Activated naive CD4-positive, alpha-beta T cell treated with anti-CD3 and anti-CD28 coated beads for 36 hours (primary cell): ENCODE measurements at regions not wholly inside any gene's neighbourhood (a gene's known extent, or its start where the extent isn't known, plus 50 kb on each side); places are given as distances from the start of the nearest gene placed in this dataset.
"Not testable (repeated sequence)": the region's sequence is repeated elsewhere in the genome, so short reads cannot be mapped to it uniquely, and the experiment has no call there.

Source experiments
- CTCF ChIA-PET: fragments of 350-600 bp; sonication (Branson Sonifier 250); formaldehyde crosslinking; loops from one replicate; lab custom pipeline; 2021; ENCODE audit warnings: antibody characterized with exemption; lab: Charles Lee
- DNase-seq: peaks from one replicate; pipeline ENCODE4 v3.0.0-alpha.2; 2020
- H3K27ac Mint-ChIP-seq: one replicate; pipeline ENCODE4 v1.8.0; 2021; ENCODE audit warnings: mild to moderate bottlenecking, mixed read lengths
- H3K27me3 Mint-ChIP-seq: one replicate; pipeline ENCODE4 v1.8.0; 2021; ENCODE audit warnings: low read depth, mixed read lengths
- H3K36me3 Mint-ChIP-seq: one replicate; pipeline ENCODE4 v1.8.0; 2021; ENCODE audit warnings: low read depth, mixed read lengths
- H3K4me1 Mint-ChIP-seq: one replicate; pipeline ENCODE4 v1.8.0; 2021; ENCODE audit warnings: low read depth, mixed read lengths
- H3K4me3 Mint-ChIP-seq: one replicate; pipeline ENCODE4 v1.8.0; 2021; ENCODE audit warnings: mild to moderate bottlenecking, moderate library complexity, mixed read lengths
- H3K9me3 Mint-ChIP-seq: one replicate; pipeline ENCODE4 v1.8.0; 2021; ENCODE audit warnings: mixed read lengths
- intact Hi-C: fragments of 100-400 bp; cut with micrococcal nuclease; formaldehyde crosslinking; loops from one replicate; pipeline ENCODE4 v1.15.1; 2023

DNA sequence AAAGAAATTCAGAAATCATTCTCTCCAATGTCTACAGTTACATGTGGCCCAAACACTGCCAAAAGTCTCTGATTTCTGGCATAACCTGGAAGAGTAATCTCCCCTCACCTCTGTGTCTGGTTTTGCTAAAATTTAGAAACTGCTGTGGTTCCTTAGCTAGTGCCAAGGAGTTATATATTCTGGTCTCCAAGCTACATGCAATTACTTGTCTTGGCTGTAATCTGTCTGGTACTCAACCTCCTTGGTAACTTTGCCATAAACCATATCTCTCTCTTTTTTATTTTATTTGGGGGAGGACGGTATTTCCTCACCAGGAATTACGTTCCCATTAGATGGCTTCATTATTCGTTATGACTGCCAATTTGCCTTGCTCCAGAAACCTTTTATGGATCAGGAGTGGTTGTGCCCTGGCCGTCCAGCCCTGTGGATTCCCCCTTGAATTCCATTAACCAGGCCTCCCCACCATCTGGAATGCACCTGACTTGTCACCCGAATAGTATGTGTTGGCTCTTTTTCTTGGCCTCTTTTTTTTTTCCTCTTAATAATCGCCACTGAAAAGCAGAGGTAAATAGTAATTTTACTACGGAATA lies 400.0 kb downstream of the CD83 start:
- Mint-ChIP-seq H3K9me3 (peaks cover 2% of the 10 kb centered on the region), H3K4me1 (peaks cover 3% of the 10 kb centered on the region), H3K27me3 (no peaks in the 10 kb centered on the region), H3K4me3 (no peak overlapping the region), H3K36me3 (no peaks in the 10 kb centered on the region), H3K27ac (no peak overlapping the region)
- intact Hi-C loops: no loop called here
- CTCF ChIA-PET: no interaction called here
- no peak for DNase-seq

DNA sequence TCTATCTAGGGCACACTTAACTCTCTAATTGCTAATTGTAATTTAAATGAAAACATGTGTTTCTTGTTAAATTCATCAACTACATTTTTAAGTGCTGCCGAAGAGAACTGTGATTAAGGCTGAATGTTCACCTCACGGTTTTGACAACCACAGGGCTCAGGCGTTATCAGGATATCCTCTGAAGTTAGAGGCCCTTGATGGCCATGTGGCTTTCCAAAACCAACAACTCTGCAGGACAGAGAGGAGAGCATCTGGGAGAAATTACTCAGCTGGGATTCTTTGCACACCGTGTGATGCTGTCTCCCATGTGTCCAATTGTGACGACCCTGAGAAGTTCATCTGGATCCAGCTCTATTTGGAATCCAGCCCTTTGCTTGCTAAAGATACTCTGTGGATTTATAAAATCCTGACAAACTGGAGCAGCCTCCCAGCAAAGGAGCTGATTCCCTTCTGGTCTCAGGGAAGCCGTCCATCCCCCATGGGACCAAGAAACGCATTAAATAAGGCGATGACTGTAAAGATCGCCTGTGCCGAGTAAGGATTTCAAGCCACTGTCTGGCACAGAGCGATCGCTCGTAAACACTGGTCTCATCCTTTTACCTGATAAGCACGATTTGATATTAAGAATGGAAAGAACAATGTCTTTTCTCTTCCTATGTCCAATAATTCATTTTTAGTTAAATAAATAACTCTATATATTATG lies 401.1 kb downstream of the CD83 start:
- no peak for DNase-seq
- intact Hi-C loops: no loop called here
- Mint-ChIP-seq H3K27me3 (no peaks in the 10 kb centered on the region), H3K36me3 (no peaks in the 10 kb centered on the region), H3K4me1 (peaks cover 2% of the 10 kb centered on the region), H3K4me3 (no peak overlapping the region), H3K9me3 (peaks cover 2% of the 10 kb centered on the region), H3K27ac (no peak overlapping the region)
- CTCF ChIA-PET: interaction anchor here (0.6 to 1.0 kb wide), 2 partner anchors 11 to 193 kb away, joined by 3 to 4 read pairs; no protein-coding TSS in a partner anchor

DNA sequence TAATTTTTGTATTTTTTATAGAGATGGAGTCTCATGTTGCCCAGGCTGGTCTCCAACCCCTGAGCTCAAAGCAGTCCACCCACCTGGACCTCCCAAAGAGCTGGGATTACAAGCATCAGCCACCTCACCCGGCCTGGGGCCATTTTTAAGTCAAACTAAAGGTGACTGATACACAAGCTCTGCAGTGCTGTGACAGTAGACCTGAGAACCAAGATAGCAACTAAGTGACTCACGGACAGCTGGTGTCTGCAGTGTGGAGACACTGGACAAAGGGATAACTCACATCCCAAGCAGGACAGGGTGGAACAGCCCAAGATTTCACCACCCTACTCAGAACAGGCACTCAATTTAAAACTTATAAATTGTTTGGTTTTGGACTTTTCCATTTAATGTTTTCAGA lies 402.5 kb downstream of the CD83 start:
- Mint-ChIP-seq H3K27me3 (no peaks in the 10 kb centered on the region), H3K4me3 (no peak overlapping the region), H3K27ac (no peak overlapping the region), H3K36me3 (no peaks in the 10 kb centered on the region), H3K4me1 (no peaks in the 10 kb centered on the region), H3K9me3 (peaks cover 2% of the 10 kb centered on the region)
- no peak for DNase-seq
- intact Hi-C loops: no loop called here
- CTCF ChIA-PET: no interaction called here

DNA sequence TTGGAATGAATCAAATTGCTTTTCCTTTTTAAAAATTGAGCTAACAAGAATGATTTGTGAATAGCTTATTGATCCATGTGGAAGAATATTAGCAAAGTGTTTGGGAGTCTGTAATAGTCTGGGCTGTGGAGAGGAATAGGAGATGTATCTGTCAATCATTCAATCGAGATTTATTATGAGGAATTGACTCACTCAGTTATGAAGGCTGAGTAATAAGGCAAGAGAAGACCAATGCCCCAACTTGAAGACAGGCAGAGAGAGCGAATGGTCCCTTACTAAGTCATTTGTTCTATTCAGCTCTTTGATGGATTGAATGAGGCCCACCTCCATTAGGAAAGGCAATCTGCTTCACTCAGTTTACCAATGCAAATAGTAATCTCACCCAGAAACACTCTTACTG lies 403.0 kb downstream of the CD83 start:
- CTCF ChIA-PET: interaction anchor here (0.5 to 0.6 kb wide), 2 partner anchors 15 to 176 kb away, joined by 3 to 4 read pairs; no protein-coding TSS in a partner anchor
- intact Hi-C loops: no loop called here
- DNase-seq: no peak
- Mint-ChIP-seq H3K9me3 (peaks cover 2% of the 10 kb centered on the region), H3K27ac (no peak overlapping the region), H3K4me1 (no peaks in the 10 kb centered on the region), H3K36me3 (no peaks in the 10 kb centered on the region), H3K4me3 (no peak overlapping the region), H3K27me3 (no peaks in the 10 kb centered on the region)

DNA sequence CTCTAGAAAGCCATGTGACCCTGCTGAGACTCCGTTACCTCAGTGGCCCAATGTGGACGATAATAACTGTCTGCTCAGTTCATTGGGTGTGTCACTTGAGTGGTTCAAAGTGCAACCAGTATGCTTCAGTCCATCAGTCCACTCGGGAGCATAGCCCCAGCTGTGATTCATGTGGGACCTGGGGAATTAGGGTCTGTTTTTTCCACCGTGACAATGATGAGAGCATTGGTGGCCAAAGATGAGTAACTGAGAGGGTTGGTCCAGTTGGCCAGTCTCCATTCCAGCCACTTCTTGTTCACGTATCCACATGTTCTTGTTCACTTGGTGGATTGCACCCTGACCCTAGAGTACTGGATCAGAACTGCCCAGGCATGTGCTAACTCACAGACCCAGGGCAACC lies 403.6 kb downstream of the CD83 start:
- H3K27me3 Mint-ChIP-seq: no peaks in the 10 kb centered on the region
- DNase-seq: no peak
- intact Hi-C loops: no loop called here
- H3K36me3 Mint-ChIP-seq: no peaks in the 10 kb centered on the region
- no peak overlapping the region for H3K4me3 Mint-ChIP-seq
- no peak overlapping the region for H3K27ac Mint-ChIP-seq
- H3K9me3 Mint-ChIP-seq: peaks cover 2% of the 10 kb centered on the region
- no peaks in the 10 kb centered on the region for H3K4me1 Mint-ChIP-seq
- CTCF ChIA-PET: interaction anchor here (0.5 kb wide), 1 partner anchor 176 kb away, joined by 4 read pairs; no protein-coding TSS in a partner anchor

DNA sequence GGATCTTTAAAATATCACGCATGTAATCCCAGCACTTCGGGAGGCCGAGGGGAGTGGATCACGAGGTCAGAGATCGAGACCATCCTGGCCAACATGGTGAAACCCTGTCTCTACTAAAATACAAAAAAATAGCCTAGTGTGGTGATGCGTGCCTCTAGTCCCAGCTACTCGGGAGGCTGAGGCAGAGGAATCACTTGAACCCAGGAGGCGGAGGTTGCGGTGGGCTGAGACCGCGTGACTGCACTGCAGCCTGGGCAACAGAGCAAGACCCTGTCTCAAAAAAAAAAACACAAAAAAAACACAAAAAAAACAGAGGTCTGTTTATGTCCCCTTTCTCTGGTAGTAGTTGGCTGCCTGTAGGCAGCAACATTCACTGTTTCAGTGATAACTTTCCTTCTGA lies 404.3 kb downstream of the CD83 start:
- H3K9me3 Mint-ChIP-seq, DNase-seq, CTCF ChIA-PET, H3K36me3 Mint-ChIP-seq, H3K4me1 Mint-ChIP-seq, H3K4me3 Mint-ChIP-seq, H3K27me3 Mint-ChIP-seq, intact Hi-C loops, H3K27ac Mint-ChIP-seq: not testable (repeated sequence)

DNA sequence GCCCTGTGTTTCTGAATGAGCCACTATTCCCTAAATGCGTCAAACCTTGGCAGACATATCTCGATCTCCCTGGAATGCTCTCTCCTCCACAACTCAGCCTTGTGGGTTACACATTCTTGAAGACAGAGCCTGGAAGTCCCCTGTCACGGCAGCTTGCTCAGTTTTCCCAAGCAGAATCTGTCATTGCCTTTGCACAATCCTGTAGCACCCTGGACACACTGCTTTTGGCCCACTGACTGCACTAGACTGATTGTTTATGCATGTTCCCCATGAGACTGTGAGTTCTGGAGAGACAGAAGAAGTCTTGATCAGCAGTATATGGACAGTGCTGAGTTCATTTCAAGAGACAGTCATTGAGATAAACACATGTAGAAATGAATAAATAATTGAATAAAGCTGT lies 406.7 kb downstream of the CD83 start:
- Mint-ChIP-seq H3K27ac (no peak overlapping the region), H3K4me1 (no peaks in the 10 kb centered on the region), H3K9me3 (peaks cover 8% of the 10 kb centered on the region), H3K4me3 (no peak overlapping the region), H3K27me3 (no peaks in the 10 kb centered on the region), H3K36me3 (no peaks in the 10 kb centered on the region)
- no peak for DNase-seq
- CTCF ChIA-PET: no interaction called here
- intact Hi-C loops: no loop called here

DNA sequence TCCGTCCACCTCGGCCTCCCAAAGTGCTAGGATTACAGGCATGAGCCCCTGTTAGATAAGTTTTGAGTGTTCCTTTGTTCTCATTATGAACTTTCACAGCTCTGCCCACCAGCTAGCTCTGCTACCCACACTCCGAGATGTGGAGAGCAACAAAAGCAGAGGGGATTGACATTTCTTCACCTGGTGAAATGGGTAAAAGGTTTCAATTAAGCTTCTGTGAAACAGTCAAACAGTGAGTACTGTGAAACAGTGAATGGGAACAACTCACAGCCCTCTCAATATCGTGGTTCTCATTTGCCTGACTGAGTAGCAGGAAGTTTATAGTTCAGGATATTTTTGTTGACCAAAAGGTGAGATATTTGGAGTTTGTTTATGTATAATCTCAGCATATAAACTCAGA lies 412.8 kb downstream of the CD83 start:
- CTCF ChIA-PET: no interaction called here
- no peaks in the 10 kb centered on the region for H3K36me3 Mint-ChIP-seq
- no peak for DNase-seq

DNA sequence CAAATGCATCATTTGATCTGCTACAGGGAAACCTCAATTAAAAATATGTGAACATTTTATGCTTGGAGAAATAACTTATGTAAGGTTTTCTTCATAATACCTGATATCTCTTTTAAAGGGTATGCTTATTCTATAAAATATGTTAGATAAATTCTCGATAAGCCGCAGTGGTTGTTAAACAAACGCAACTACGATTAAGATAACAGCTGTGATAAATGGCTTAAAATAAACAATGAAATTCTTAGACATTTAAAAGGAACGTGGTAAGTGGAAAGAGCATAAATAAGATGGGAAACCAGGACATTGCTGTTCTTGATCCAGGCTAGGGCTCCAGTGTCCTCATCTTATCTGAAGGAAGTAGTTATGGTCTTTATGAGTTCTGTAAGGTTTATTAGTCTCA lies 415.9 kb downstream of the CD83 start:
- intact Hi-C loops: no loop called here
- Mint-ChIP-seq H3K4me1 (no peaks in the 10 kb centered on the region), H3K27ac (no peak overlapping the region), H3K27me3 (no peaks in the 10 kb centered on the region), H3K36me3 (no peaks in the 10 kb centered on the region), H3K9me3 (no peaks in the 10 kb centered on the region), H3K4me3 (no peak overlapping the region)
- no peak for DNase-seq
- CTCF ChIA-PET: no interaction called here

More for the DNA sequence above, 412.8 kb downstream of the CD83 start:
- H3K27me3 Mint-ChIP-seq: no peaks in the 10 kb centered on the region
- H3K9me3 Mint-ChIP-seq: peaks cover 6% of the 10 kb centered on the region
- H3K4me3 Mint-ChIP-seq: no peak overlapping the region
- intact Hi-C loops: no loop called here
- no peak overlapping the region for H3K27ac Mint-ChIP-seq
- no peaks in the 10 kb centered on the region for H3K4me1 Mint-ChIP-seq

DNA sequence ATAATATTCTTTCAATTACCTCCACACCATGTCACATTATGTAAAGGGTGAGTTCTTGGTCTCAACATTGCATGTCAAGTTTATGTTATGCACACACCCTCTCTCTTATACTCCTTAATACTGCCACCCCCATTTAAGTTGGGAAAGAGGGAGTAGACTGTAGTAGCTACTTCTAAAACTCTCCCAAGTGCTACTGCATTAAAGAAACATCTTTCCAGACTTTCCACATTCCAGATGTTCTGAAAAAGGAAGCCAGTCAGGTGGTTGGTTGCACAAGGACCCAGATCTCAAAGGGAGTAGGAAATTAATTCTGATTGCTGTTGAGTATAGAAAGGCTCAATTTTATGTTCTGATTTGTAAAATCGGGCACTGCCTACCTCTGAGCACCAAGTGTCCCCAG lies 419.5 kb downstream of the CD83 start:
- CTCF ChIA-PET: interaction anchor here (1.0 kb wide), 1 partner anchor 44 kb away, joined by 3 read pairs; no protein-coding TSS in a partner anchor
- DNase-seq: no peak
- Mint-ChIP-seq H3K27ac (no peak overlapping the region), H3K36me3 (no peaks in the 10 kb centered on the region), H3K27me3 (no peaks in the 10 kb centered on the region), H3K4me1 (peaks cover 8% of the 10 kb centered on the region), H3K4me3 (no peak overlapping the region), H3K9me3 (no peaks in the 10 kb centered on the region)
- intact Hi-C loops: no loop called here

DNA sequence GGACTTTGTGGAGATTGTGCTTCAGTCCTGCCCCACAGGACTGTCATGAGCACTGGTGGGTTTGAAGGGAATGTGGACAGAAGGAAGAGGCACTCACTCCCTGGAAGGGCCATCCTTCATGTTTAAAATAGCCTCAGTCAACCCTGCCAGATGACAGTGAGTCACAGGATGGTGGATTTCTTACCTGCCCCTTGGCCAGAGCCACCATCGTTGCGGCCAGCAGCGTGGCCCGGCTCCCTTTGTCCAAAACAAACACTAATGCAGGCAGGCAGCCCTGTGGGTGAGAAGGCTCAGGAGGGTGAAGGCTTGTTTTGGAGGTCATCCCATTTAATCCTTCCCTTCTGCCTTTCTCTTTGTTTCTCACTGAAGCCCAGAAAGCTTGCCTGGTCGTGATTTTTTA lies 422.7 kb downstream of the CD83 start:
- H3K4me3 Mint-ChIP-seq: no peak overlapping the region
- intact Hi-C loops: loop anchor here (5.0 kb wide), 1 partner anchor 122 kb away; no protein-coding TSS in a partner anchor
- H3K27ac Mint-ChIP-seq: no peak overlapping the region
- no peaks in the 10 kb centered on the region for H3K36me3 Mint-ChIP-seq
- no peaks in the 10 kb centered on the region for H3K9me3 Mint-ChIP-seq
- no peak for DNase-seq
- CTCF ChIA-PET: no interaction called here
- H3K27me3 Mint-ChIP-seq: no peaks in the 10 kb centered on the region
- H3K4me1 Mint-ChIP-seq: peaks cover 24% of the 10 kb centered on the region

DNA sequence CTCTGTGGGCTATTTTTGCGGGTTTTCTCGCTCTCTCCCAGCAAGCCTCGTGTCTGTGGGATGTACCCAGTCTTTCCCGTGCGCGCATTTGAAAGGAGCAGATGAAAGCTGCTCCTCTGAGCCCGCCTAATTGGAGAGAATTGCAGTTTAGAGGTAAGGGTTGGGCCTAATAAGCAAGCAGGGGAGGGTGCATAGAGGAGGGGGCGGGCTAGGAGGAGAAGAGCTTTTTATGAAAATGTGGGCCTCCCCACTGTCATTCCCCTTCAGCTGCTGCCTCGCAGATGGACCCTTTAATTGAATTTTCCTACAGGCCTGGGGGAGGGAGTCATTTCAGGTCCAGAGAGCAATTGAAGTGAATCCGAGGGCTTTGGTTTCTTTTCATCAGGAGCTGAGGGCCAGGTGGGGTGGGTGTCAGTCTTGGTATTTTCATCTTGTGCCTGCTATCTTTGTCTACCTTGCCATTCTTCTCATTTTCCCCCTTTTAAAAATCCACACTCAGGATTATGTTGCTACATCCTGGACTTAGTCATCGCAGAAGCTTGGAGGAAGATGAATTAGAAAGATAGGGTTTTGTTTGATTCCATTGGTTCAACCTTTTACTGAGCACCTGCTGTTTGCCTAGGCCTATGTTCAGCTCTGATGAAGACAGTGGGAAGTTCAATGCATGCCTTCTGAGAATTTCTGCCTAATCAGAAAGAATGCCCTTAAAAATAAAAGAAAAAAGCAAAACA lies 423.4 kb downstream of the CD83 start:
- intact Hi-C loops: loop anchor here (5.0 kb wide), 1 partner anchor 121 kb away; no protein-coding TSS in a partner anchor
- no peak for DNase-seq
- Mint-ChIP-seq H3K36me3 (no peaks in the 10 kb centered on the region), H3K27ac (no peak overlapping the region), H3K27me3 (no peaks in the 10 kb centered on the region), H3K9me3 (no peaks in the 10 kb centered on the region), H3K4me1 (peaks cover 24% of the 10 kb centered on the region), H3K4me3 (no peak overlapping the region)
- CTCF ChIA-PET: interaction anchor here (0.7 kb wide), 1 partner anchor 413 kb away, joined by 3 read pairs; no protein-coding TSS in a partner anchor
